ENCODE measurements at regions not wholly inside any gene's neighbourhood (a gene's known extent, or its start where the extent isn't known, plus 50 kb on each side); places are given as distances from the start of the nearest gene placed in this dataset.
A peak's percentile ranks its signal among the peaks of the same experiment; 100 is the strongest.
"Not testable (repeated sequence)": the region's sequence is repeated elsewhere in the genome, so short reads cannot be mapped to it uniquely, and the experiment has no call there.

DNA sequence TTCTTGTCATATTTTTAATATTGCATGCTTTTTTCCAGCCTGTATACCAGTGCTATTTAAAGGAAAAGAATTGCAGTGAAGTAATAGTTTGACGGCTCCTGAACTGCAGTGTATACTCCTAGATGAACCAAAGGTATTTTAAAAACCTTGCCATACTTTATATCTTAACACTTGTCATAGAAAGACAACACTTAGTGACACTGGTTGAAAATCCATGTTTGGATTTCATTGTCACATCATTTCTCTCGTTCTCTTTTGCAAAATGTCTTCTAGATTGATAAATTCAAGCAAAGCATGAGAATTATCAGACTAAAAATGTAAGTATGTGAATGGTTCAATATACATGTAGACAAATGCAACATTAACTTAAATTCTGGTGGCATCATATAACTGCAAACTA lies 1293.9 kb downstream of the PCDH9 start:
- no peak for DNase-seq

- no peak for DNase-seq
Measured at GRCh38 chr13:65932587-65933239, 1297.4 kb downstream of the PCDH9 start.

- DNase-seq, result no peak
Measured at GRCh38 chr13:65932013-65932412, 1298.1 kb downstream of the PCDH9 start.

DNA sequence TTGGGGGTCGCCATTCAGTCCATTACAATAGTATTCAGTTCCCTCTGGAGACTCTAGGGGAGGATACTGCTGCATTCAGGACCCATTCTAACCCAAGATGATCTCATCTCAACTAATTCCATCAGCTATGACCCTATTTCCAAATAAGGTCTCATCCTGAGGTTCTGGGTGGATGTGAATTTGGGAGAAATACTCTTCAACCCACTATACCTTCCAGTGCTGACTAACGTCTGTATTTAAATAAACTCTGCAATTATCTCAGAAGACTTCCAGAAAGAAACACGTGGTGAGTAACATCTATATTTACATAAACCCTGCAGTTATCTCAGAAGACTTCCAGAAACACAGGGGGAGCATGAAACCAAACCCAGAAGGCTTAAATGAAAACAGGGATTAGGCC lies 1300.7 kb downstream of the PCDH9 start:
- no peak for DNase-seq

DNA sequence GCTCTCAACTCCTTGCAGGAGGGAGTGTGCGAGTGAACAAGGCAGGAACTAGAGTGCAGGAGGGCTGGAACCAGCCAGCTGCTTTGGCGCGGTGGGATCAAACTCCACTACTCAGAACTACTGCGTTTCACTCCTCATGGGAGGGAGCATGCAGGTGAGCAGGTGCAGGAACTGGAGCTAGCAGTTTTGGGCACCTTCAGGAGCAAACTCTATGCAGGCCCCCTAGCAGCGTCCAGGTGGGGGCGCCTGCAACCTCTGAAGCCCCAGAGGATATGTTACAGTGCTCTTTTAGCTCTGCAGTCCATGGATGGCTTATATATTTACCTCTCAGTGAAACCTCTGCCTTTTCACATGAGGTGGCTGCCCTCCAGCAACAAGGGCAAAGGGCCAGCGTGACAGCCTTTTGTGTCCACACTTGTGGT lies 1303.4 kb downstream of the PCDH9 start:
- no peak for DNase-seq

GRCh38 chr13:65922846-65923245 lies 1307.3 kb downstream of the PCDH9 start:
- DNase-seq, result not testable (repeated sequence)

GRCh38 chr13:65921933-65922332 lies 1308.2 kb downstream of the PCDH9 start:
- no peak for DNase-seq

DNA sequence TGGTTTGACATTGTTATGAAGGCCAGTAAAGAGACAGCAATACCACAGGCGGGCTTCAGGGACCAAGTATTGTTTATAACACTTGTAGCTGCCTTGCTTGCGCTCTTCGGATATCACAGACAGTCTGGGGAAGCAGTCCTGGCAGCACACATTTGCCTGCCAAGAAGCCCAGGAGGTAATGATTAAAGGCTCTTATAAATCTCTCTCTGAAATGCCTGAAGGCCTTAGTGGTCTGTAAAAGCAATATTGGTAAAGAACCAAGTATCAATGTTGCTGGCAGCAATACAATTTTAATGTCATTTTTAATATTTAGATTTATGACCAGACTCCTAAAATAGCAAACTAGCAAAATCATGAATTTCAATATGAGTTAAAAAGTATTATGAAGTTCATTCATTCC lies 1312.4 kb downstream of the PCDH9 start:
- no peak for DNase-seq

GRCh38 chr13:65915195-65915594 lies 1314.9 kb downstream of the PCDH9 start:
- peak; percentile 1 for DNase-seq

DNA sequence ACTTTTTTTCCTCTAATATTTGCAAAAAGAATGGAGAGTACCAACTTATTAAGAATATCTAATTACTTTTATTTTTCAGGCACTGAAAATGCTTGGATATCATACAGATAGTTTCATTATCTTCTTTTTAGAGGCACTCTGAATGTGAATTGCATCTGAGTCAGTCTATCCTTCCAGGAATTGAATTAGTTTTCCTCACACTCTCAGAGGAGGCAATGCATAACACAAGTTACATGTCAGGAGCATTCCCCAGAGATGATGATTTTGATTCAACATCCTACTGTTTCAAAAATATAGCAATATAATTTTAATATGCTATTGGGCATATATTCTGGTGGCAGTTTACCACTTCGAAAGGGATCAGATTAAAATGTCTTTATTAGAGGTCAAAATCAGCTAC lies 1315.4 kb downstream of the PCDH9 start:
- no peak for DNase-seq

DNA sequence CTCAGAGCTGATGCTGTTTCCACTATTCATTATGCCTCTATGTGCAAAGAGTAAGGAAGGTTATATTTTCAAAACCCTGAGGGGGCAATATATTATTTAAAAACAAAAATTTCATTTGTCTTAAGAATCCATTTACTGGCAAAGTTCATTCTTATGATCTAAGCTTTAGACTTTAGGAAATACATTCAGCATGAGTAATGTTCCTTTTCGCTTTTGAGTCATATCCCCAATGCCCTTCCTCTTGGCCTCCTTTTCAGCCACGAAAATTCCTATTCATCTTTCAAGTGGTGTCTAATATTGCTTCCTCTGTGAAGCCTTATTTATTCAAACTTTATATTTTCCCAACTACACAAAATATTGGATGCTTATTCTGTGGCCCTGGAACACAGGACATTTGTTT lies 1317.0 kb downstream of the PCDH9 start:
- DNase-seq, result no peak

DNA sequence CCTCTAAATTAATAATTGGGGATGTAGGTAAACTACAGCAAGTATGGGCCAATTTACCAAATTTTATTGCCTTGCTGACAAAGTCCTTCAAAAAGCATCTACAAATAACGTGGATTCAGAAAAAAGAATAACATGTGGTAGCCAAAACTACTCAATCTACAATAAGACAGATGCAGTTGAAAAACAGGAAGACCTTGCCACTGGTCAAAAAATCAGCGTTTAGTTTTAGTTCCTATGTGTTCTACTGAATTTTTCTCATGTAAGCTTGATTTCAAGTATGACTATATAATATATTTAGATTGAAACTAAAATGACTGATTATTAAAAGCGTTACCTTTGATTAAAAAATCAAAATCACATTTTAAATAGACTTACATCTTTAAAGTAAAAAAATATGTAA lies 1317.6 kb downstream of the PCDH9 start:
- DNase-seq, result no peak

- DNase-seq, result no peak
Measured at GRCh38 chr13:65911546-65912193, 1318.5 kb downstream of the PCDH9 start.

- DNase-seq, result no peak
Measured at GRCh38 chr13:65909501-65909900, 1320.6 kb downstream of the PCDH9 start.

- DNase-seq, result no peak
Measured at GRCh38 chr13:65907666-65908525, 1322.2 kb downstream of the PCDH9 start.

- no peak for DNase-seq
Measured at GRCh38 chr13:65901723-65902122, 1328.4 kb downstream of the PCDH9 start.

DNA sequence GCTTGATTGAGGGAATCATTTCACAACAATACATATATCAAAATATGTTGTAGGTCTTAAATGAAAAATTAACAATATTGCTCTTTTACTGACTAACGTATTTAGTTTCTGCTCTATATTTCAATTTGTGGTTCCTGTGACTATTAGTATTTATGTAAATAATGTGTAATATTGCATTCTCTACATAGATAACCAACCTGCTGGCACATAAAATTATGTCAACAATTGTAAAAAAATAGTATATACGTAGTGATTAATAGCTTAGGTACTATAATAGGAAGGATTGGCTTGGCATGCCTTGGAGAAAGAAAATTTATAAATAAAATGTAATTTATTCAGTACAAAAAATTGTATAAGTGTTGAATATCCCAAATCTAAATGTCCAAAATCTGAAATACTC lies 1336.1 kb downstream of the PCDH9 start:
- no peak for DNase-seq

DNA sequence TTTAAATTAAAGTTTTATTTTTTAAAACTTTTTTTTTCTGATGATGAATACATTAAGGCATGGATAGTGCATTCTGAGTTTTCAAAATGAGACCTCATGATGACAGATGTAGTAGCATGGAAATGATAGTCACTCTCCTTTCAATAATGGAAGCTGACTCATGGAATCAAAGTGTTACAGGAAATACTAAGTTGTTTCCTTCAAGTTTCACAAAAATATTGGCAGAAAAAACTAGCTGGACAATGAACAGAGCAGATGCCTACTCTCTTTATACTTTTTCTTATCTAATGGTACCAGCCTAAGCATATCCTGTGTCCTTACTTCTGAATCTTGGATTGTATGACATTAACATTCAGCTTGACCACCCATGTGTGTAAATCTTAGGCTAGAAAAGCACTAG lies 1337.3 kb downstream of the PCDH9 start:
- no peak for DNase-seq

DNA sequence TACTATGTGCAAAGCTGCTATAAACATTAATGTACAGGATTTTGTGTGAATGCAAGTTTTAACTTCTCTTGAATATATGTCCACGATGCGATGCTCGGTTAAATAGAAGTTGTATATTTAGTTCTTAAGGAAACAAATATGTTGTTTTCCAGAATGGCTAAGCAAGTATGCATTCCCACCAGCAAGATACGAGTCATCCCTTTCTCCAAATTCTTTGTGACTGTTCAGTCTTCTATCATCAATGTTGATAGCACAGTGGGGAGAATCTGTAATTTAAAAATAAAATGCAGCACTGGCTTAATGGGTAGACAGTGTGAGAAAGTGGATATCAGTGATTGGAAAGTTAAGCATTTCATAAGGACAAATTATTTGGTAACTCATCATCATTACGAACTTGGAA lies 1340.8 kb downstream of the PCDH9 start:
- no peak for DNase-seq

- DNase-seq, result no peak
Measured at GRCh38 chr13:65882810-65883209, 1347.3 kb downstream of the PCDH9 start.

- no peak for DNase-seq
Measured at GRCh38 chr13:65881561-65882155, 1348.5 kb downstream of the PCDH9 start.

DNA sequence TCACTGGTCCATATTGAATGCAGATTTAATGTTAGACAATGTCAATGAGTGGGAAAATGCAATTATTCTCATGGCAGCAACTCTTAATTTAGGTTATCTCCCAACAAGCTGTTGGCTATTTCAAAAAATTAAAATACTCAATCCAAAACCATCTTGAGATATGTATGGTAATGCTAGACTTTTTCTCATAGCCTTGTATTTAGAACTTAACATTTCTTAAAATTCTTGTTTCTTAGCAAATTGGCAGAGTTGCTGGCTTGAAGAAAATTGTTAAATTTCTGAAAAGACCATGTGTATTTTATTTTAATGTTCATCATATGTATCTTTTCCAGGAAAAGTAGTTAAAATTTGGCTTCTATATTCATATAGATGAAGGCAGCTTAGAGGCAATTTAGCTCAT lies 1355.1 kb downstream of the PCDH9 start:
- DNase-seq, result no peak

GRCh38 chr13:65872448-65872847 lies 1357.7 kb downstream of the PCDH9 start:
- DNase-seq, result no peak

DNA sequence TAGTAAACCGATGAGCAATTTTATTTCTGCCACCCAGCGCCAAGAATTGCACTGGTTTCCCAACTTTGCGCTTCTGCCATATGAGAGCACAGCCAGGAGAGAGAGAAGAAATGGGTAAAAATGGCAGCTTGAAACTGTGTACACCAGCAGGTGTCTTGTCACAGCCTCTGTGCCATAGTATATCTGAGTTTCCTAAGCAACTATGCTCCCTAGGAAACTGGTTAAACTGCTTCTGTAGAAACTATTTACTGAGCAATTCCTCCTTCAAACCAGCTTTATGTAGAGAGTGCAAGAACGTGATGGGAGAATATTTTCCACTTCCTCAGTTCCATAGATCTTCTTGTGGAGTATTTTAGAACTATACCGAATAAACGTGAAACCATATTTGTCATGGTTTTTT lies 1361.3 kb downstream of the PCDH9 start:
- no peak for DNase-seq
